ENCODE measurements at regions not wholly inside any gene's neighbourhood (a gene's known extent, or its start where the extent isn't known, plus 50 kb on each side); places are given as distances from the start of the nearest gene placed in this dataset.
"Not testable (repeated sequence)": the region's sequence is repeated elsewhere in the genome, so short reads cannot be mapped to it uniquely, and the experiment has no call there.

DNA sequence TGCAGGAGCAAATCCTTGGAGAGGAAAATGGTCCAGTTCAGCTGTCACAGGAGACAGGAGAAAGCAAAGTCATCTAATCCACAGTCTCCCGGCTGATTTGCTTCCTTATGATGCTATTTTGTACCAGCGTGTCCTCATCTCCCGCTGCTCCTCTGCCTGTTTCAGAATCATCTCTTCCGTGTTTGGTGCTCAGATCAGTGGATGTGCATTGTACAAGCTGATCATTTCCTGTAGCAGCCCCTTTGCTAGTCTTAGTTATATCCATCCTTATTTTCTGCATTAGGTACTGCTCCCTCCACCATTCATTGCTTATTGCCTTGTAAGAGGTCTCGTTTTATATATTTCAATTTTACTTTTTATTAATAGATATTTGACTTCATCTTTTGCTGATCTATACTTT is 219.9 kb upstream of the PRSS58 start:
- DNase-seq (ENCODE audit: low read depth in 1 of 2, low spot score in 2 of 2); H3K27ac ChIP-seq; H3K9me3 ChIP-seq (replicated peaks); H3K27me3 ChIP-seq (replicated peaks); H3K36me3 ChIP-seq; H3K4me3 ChIP-seq: not testable (repeated sequence)
- peaks cover 13% of the 10 kb centered on the region for H3K4me1 ChIP-seq (replicated peaks)

DNA sequence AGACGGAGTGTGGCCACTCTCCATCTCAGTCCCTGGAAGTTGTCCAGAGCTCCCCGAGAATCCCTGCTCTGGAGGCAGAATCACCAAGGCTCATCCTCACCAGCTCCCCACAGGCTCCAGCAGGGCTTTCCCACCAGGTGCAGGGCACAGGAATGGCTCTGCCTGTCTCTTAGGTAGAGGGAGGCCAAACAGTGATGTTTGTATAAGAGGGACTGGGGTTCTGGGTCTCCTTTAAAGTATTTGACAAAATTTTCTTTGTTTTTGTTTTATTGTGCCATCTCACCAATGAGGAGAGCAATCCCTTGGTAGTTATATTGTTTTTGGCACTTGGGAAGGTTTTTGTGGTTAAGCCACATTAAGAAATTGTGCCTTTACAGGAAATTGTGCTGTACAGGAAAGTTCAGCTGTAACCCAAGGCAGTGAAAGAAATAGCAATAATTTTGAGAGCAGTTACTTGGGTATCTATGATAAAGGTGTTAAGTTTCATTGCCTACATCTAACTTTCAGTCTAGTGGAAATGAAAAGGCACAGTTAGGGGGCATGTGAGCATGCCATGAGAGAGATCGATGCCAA is 219.3 kb upstream of the PRSS58 start:
- H3K27me3 ChIP-seq (replicated peaks): no peaks in the 10 kb centered on the region
- H3K27ac ChIP-seq: no peak overlapping the region
- no peaks in the 10 kb centered on the region; the same call in 1 of the 2 replicates for H3K9me3 ChIP-seq (replicated peaks)
- peaks cover 13% of the 10 kb centered on the region for H3K4me1 ChIP-seq (replicated peaks)
- H3K36me3 ChIP-seq: no peaks in the 10 kb centered on the region
- H3K4me3 ChIP-seq: no peak overlapping the region
- DNase-seq (ENCODE audit: low read depth in 1 of 2, low spot score in 2 of 2): peak in 1 of 2 experiments; percentile 39

DNA sequence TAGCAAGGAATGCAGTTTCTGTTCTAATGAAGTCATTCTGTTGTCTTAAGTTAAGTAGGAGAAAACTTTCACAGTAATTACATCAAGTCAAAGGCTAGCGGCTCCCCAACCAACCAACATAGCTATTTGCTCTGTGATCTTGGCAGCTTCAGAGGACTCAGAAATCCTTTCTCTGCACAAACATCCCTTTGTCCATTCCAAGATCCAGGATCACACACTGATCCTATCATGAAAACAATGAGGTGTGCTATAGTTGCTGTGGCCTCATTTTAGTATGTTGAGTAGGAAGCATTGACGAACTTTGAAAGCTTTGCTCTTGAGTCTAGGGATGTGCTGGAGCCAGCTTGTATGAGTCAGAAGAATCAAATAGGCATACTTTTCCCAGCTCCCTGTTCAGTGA is 218.2 kb upstream of the PRSS58 start:
- no peak overlapping the region for H3K27ac ChIP-seq
- no peak for DNase-seq (ENCODE audit: low read depth in 1 of 2, low spot score in 2 of 2)
- H3K4me3 ChIP-seq: no peak overlapping the region
- peaks cover 13% of the 10 kb centered on the region for H3K4me1 ChIP-seq (replicated peaks)
- H3K9me3 ChIP-seq (replicated peaks): no peaks in the 10 kb centered on the region; the same call in 1 of the 2 replicates
- no peaks in the 10 kb centered on the region for H3K36me3 ChIP-seq
- no peaks in the 10 kb centered on the region for H3K27me3 ChIP-seq (replicated peaks)

DNA sequence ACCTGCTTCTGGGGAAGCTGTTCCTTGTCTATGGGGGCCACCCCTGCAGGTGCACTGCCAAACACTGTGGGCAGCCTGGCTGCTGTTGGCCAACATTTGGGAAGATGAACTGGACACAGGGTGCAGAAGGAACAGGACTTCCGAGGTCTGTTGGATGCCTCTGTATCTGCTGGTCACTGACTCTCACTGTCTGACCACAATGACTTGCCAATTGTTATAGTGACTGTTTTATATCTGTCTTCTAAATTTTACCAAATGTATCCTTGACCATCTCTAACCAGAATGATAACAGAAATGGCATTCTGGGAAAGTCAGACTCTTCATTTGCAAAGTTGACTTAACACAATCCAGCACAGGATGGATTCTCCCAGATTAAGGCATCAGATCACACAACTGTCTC is 214.0 kb upstream of the PRSS58 start:
- no peaks in the 10 kb centered on the region for H3K9me3 ChIP-seq (replicated peaks)
- no peak overlapping the region for H3K4me3 ChIP-seq
- peaks cover 6% of the 10 kb centered on the region for H3K4me1 ChIP-seq (replicated peaks)
- no peak for DNase-seq (ENCODE audit: low read depth in 1 of 2, low spot score in 2 of 2)
- H3K36me3 ChIP-seq: no peaks in the 10 kb centered on the region
- no peaks in the 10 kb centered on the region for H3K27me3 ChIP-seq (replicated peaks)
- H3K27ac ChIP-seq: no peak overlapping the region

DNA sequence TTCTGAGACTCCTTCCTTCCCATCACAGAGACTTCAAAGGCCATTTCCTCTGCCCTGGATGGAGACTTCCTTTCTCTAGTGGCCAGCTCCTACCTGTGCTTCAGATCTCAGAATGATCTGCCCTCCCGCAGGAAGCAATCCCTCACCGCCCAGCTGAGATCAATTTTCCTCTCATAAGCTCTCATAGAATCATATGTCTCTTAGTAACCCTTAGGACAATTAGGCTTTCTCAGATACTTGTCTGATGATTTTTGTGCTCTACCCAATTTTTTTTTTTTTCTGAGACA is 212.6 kb upstream of the PRSS58 start:
- no peaks in the 10 kb centered on the region for H3K9me3 ChIP-seq (replicated peaks)
- H3K27ac ChIP-seq: no peak overlapping the region
- DNase-seq (ENCODE audit: low read depth in 1 of 2, low spot score in 2 of 2): no peak
- peaks cover 5% of the 10 kb centered on the region; the same call in 1 of the 2 replicates for H3K4me1 ChIP-seq (replicated peaks)
- H3K27me3 ChIP-seq (replicated peaks): no peaks in the 10 kb centered on the region
- no peak overlapping the region for H3K4me3 ChIP-seq
- no peaks in the 10 kb centered on the region for H3K36me3 ChIP-seq

DNA sequence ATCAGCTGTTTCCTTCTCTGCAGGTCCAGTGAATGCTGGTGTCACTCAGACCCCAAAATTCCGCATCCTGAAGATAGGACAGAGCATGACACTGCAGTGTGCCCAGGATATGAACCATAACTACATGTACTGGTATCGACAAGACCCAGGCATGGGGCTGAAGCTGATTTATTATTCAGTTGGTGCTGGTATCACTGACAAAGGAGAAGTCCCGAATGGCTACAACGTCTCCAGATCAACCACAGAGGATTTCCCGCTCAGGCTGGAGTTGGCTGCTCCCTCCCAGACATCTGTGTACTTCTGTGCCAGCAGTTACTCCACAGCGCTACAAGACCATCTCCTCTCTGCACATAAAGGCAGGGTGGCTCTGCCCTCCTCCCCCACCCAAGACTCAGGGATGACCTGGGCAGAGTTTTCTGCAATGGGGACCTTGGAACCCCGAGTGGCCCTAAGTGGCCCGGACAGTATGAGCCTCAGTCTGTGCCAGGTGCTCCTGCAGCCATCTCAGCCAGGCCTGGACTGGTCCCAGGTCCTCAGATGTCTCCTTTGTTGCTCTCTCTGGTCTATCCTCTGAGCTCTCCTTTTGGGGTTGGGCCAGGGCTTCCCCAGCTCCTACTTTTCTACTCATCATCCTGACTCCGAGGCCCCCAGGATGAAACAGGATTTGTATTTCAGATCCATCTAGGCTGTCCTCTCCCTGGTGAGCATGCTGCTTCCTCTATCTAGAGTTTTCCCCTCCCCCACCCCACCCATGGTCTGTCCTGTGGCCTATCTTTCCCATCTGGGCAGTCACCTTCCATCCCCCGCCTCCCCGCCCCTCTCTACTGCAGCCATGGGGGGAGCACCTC is 212.1 kb upstream of the PRSS58 start:
- H3K36me3 ChIP-seq: no peaks in the 10 kb centered on the region
- H3K27me3 ChIP-seq (replicated peaks): no peaks in the 10 kb centered on the region
- no peaks in the 10 kb centered on the region for H3K9me3 ChIP-seq (replicated peaks)
- no peak for DNase-seq (ENCODE audit: low read depth in 1 of 2, low spot score in 2 of 2)
- H3K27ac ChIP-seq: no peak overlapping the region
- no peak overlapping the region for H3K4me3 ChIP-seq
- peaks cover 5% of the 10 kb centered on the region; the same call in 1 of the 2 replicates for H3K4me1 ChIP-seq (replicated peaks)

DNA sequence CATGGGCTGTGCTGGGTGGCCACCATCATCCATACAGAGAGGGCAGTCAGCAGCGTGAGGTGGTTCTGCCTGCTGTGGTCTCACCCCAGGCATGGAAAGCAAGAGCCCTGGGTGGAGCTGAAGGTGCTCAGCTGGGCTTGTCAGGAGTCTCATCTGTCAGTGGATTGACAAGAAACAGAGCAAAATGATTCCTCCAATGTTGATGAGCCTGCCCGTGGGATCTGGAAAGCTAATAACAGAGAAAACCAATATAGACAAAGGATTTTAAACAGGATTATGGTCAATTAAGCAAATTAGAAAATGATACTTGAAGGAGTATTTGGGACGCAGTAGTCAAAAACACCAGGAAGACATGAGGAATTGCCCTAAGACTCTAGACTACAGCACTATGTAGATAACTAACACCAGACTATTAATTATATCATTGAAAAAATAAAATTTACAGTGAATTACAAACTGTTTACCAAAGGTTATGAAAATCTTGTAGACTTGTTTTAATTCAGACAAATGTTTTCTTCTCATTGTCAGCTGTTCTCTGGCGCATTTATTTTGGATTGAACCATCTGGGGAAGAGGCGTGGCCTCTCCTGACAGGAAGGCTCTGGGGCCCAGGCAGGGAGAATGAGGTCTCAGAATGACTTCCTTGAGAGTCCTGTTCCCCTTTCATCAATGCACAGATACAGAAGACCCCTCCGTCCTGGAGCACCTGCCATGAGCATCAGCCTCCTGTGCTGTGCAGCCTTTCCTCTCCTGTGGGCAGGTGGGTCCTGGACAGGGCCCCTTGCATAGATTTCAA is 211.2 kb upstream of the PRSS58 start:
- H3K36me3 ChIP-seq: no peaks in the 10 kb centered on the region
- no peak for DNase-seq (ENCODE audit: low read depth in 1 of 2, low spot score in 2 of 2)
- no peak overlapping the region for H3K27ac ChIP-seq
- H3K27me3 ChIP-seq (replicated peaks): no peaks in the 10 kb centered on the region
- H3K4me3 ChIP-seq: no peak overlapping the region
- peaks cover 5% of the 10 kb centered on the region; the same call in 1 of the 2 replicates for H3K4me1 ChIP-seq (replicated peaks)
- no peaks in the 10 kb centered on the region for H3K9me3 ChIP-seq (replicated peaks)

DNA sequence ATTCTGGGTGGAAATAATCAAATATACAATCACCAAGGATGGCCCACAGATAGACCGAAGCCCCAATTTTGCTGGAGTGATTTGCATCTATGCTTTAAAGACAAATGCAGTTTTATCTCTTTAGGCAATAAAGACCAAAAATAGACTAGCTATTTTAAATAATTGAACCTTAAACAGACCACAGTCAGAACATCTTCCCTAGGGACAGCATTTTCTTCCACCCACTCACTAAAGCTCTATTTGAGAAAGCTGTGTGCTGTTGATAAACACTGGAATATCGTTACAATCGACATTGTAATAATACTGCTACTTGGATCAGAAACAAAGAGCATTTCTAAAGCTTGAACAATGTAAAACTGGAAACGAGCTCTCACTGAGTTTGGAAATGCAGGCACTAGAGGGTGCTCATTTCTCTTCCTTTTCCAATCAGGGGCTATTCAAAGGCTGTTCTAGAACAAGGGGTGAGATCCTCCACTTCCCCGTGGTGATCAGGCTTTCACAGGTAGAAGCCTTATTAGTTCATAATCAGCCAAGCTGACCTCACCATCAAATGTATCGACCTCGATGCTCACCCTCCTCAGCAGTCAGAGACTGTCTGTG is 209.3 kb upstream of the PRSS58 start:
- not testable (repeated sequence) for DNase-seq (ENCODE audit: low read depth in 1 of 2, low spot score in 2 of 2); H3K4me3 ChIP-seq; H3K36me3 ChIP-seq; H3K9me3 ChIP-seq (replicated peaks); H3K27me3 ChIP-seq (replicated peaks); H3K27ac ChIP-seq
- H3K4me1 ChIP-seq (replicated peaks): peaks cover 18% of the 10 kb centered on the region

DNA sequence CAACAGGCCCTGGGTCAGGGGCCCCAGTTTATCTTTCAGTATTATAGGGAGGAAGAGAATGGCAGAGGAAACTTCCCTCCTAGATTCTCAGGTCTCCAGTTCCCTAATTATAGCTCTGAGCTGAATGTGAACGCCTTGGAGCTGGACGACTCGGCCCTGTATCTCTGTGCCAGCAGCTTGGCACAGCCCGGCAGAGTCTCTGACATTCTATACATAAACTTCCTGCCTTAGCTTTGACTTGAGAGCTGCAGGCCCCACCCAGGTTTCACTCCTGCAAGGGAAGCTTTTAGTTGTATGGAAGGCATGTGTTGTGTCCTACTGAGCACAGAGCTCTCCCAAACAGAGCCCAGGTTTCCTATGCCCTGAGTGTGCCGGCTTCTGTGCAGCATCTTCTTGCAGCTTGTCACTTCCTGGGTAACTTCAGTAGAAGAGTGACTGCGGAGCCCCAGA is 205.6 kb upstream of the PRSS58 start:
- Histone ChIP-seq H3K27ac (no peak overlapping the region), H3K4me3 (no peak overlapping the region), H3K9me3 (replicated peaks) (no peaks in the 10 kb centered on the region), H3K4me1 (replicated peaks) (peaks cover 38% of the 10 kb centered on the region), H3K27me3 (replicated peaks) (no peaks in the 10 kb centered on the region), H3K36me3 (no peaks in the 10 kb centered on the region)
- DNase-seq (ENCODE audit: low read depth in 1 of 2, low spot score in 2 of 2): no peak

DNA sequence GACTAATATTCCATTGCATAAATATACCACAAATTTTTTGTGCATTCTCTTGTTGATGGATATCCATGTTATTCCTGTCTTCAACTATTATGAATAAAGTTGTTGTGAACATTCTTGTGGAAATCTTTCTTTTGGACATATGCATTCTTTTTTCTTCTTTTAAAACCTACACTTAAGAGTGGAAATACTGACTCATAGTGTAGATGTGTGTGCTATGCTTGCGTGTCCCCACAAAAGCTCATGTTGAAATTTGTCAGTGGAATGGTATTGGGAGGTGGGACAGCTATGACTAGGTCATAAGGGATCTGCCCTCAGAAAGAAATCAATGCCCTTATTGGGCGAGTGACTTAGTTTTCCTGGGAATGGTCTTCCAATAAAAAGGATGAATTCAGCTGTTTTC is 203.6 kb upstream of the PRSS58 start:
- Histone ChIP-seq H3K4me1 (replicated peaks) (peaks cover 33% of the 10 kb centered on the region), H3K27me3 (replicated peaks) (no peaks in the 10 kb centered on the region), H3K4me3 (no peak overlapping the region), H3K27ac (peak overlapping the region; percentile 87), H3K36me3 (no peaks in the 10 kb centered on the region), H3K9me3 (replicated peaks) (no peaks in the 10 kb centered on the region)
- peak; percentile 71 to 77 for DNase-seq (ENCODE audit: low read depth in 1 of 2, low spot score in 2 of 2)

DNA sequence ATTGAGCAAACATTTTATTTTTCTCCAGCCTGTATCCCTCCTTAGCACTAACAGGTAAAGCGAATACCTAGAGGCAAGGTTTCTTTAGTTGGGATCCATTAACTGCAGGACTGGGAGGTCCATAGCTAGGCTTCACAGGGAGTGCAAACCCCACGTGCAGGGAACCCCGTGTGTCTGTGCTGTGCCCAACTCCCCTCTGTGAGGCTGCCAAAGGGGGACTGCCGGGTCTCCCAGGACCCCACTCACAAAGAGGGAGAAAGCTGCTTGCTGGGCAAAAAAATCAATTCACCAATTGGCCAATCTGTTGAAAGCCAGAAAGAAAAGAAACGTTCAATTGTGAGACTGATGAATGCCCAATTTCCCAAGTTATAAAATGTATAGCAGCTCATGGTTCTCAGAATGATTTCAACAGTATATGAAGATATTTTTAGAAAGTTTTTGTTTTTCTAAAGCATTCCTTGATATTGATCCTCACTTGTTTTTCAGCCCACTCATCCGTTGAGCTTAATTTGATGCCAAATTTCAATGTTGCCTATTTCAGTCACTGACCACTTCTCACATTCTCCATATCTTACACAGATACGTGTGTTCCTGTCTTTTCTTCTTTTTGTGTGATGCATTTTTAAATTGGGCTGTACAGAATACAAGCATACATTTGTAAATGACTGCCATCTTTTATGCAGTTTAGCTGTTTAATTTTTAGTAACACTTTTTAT is 202.7 kb upstream of the PRSS58 start:
- no peaks in the 10 kb centered on the region for H3K9me3 ChIP-seq (replicated peaks)
- H3K27me3 ChIP-seq (replicated peaks): no peaks in the 10 kb centered on the region
- peaks cover 33% of the 10 kb centered on the region for H3K4me1 ChIP-seq (replicated peaks)
- H3K27ac ChIP-seq: 0 out of 2 replicates have a peak overlapping the region, but pooled peaks have one; percentile 87
- DNase-seq (ENCODE audit: low read depth in 1 of 2, low spot score in 2 of 2): no peak
- no peaks in the 10 kb centered on the region for H3K36me3 ChIP-seq
- H3K4me3 ChIP-seq: no peak overlapping the region

DNA sequence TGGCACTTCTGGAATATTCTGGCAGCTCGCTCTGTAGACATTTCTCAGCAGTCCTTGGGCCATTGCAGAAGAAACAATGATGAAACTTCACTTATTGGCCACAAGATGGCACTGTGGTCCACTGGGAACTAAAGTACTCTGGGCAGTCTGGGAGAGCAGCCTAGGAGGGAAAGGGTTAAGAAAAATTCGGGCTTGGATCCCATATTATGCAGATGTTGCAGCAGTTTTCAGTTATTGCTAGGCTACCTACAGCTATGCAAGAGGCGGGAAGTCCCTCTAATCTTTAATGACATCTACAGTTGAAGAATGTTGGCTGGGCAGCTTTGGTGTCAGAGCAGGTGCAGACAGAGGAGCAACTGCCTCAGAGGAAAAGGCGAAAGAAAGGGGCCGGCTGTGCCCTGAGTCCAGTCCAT is 201.7 kb upstream of the PRSS58 start:
- Histone ChIP-seq H3K4me3 (no peak overlapping the region), H3K36me3 (no peaks in the 10 kb centered on the region), H3K27ac (no peak overlapping the region), H3K27me3 (replicated peaks) (no peaks in the 10 kb centered on the region), H3K4me1 (replicated peaks) (peaks cover 33% of the 10 kb centered on the region), H3K9me3 (replicated peaks) (no peaks in the 10 kb centered on the region)
- peak in 1 of 2 experiments; percentile 51 for DNase-seq (ENCODE audit: low read depth in 1 of 2, low spot score in 2 of 2)

DNA sequence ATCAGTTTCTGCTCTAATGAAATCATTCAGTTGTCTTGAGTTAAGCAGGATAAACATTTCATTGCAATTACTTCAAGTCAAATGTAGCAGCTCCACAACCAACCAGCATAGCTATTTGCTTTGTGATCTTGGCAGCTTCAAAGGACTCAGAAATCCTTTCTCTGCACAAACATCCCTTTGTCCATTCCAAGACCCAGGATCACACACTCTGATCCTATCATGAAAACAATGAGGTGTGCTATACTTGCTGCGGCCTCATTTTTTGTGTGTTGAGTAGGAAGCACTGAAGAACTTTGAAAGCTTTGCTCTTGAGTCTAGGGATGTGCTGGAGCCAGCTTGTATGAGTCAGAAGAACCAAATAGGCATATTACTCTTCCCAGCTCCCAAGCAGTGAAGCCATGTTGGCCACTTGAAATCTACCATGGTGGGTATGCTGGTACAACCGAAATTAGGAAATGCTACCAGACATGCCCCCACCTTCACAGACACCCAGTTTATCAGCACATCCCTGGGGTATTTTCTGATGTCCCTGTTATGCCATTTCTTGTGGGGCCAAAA is 199.4 kb upstream of the PRSS58 start:
- no peaks in the 10 kb centered on the region for H3K9me3 ChIP-seq (replicated peaks)
- no peak for DNase-seq (ENCODE audit: low read depth in 1 of 2, low spot score in 2 of 2)
- H3K4me1 ChIP-seq (replicated peaks): peaks cover 20% of the 10 kb centered on the region
- H3K36me3 ChIP-seq: no peaks in the 10 kb centered on the region
- H3K27ac ChIP-seq: no peak overlapping the region
- no peak overlapping the region for H3K4me3 ChIP-seq
- no peaks in the 10 kb centered on the region for H3K27me3 ChIP-seq (replicated peaks)

Measured in SJSA1 (cell line).